H1 (cell line): ENCODE measurements at regions not wholly inside any gene's neighbourhood (a gene's known extent, or its start where the extent isn't known, plus 50 kb on each side); places are given as distances from the start of the nearest gene placed in this dataset.

Experiments
- BRCA1 ChIP-seq: IDR thresholded peaks from 2 replicates; pipeline ENCODE4 v1.6.1; 2012; ENCODE audit warnings: low read depth, low read length, improper control_type of control experiment
- CHD1 ChIP-seq: IDR thresholded peaks from 2 replicates; pipeline ENCODE4 v1.6.1; 2012; ENCODE audit warnings: low read depth, low read length, improper control_type of control experiment
- CHD2 ChIP-seq: IDR thresholded peaks from 2 replicates; pipeline ENCODE4 v1.6.1; 2012; ENCODE audit warnings: low read length, improper control_type of control experiment
- EP300 ChIP-seq, 2 experiments: IDR thresholded peaks; 1 replicate in 1 of 2; 2 replicates in 1 of 2; pipeline ENCODE4 v1.6.1; 2011 to 2012; ENCODE audit warnings: low read depth in 2 of 2, low read length in 2 of 2, mild to moderate bottlenecking in 2 of 2, borderline replicate concordance in 1 of 2, inconsistent platforms in 1 of 2, moderate library complexity in 1 of 2
- EZH2 ChIP-seq: fragments of 200-600 bp; sonication (generic); IDR thresholded peaks from 2 replicates; pipeline ENCODE4 v1.7.1; 2012; ENCODE audit warnings: low read depth, mild to moderate bottlenecking, moderate library complexity, low read length, inconsistent platforms; ENCODE audit not compliant: severe bottlenecking
- MAX ChIP-seq: IDR thresholded peaks from 2 replicates; pipeline ENCODE4 v1.6.1; 2012; ENCODE audit warnings: inconsistent platforms
- NANOG ChIP-seq: IDR thresholded peaks from 2 replicates; pipeline ENCODE4 v1.6.1; 2011; ENCODE audit warnings: low read length, low read depth, mild to moderate bottlenecking, inconsistent platforms; ENCODE audit not compliant: insufficient read depth, poor library complexity, severe bottlenecking
- POLR2A ChIP-seq, 2 experiments: IDR thresholded peaks; 1 replicate in 1 of 2; 2 replicates in 1 of 2; pipeline ENCODE4 v1.6.1; 2011; ENCODE audit warnings: low read depth in 2 of 2, low read length in 2 of 2, mild to moderate bottlenecking in 2 of 2; ENCODE audit errors: control extremely low read depth in 1 of 2
- RAD21 ChIP-seq, 2 experiments: IDR thresholded peaks in 1 of 2; conservative IDR thresholded peaks in 1 of 2; 2 replicates each; pipeline ENCODE4 v1.6.1; 2011; ENCODE audit warnings: low read depth in 2 of 2, low read length in 2 of 2, improper control_type of control experiment in 1 of 2, inconsistent platforms in 1 of 2, mild to moderate bottlenecking in 1 of 2, moderate library complexity in 1 of 2
- SIN3A ChIP-seq, 2 experiments: IDR thresholded peaks in 1 of 2; conservative IDR thresholded peaks in 1 of 2; 2 replicates each; pipeline ENCODE4 v1.6.1; 2011 to 2012; ENCODE audit warnings: low read length in 2 of 2, improper control_type of control experiment in 1 of 2, low read depth in 1 of 2, mild to moderate bottlenecking in 1 of 2
- SP1 ChIP-seq: IDR thresholded peaks from 2 replicates; pipeline ENCODE4 v1.6.1; 2011; ENCODE audit warnings: low read depth, low read length
- YY1 ChIP-seq: IDR thresholded peaks from 2 replicates; pipeline ENCODE4 v1.6.1; 2011; ENCODE audit warnings: low read depth, mild to moderate bottlenecking, low read length
- TF ChIP-seq, protein P1 (sequence below), 3 experiments: IDR thresholded peaks; 1 replicate in 2 of 3; 2 replicates in 1 of 3; pipeline versions ENCODE4 v1.5.1 to v1.6.1; 2011; ENCODE audit warnings: low read length in 3 of 3, mild to moderate bottlenecking in 3 of 3, inconsistent platforms in 2 of 3, low read depth in 1 of 3, moderate library complexity in 1 of 3; ENCODE audit not compliant: insufficient read depth in 1 of 3; ENCODE audit errors: control extremely low read depth in 1 of 3

DNA sequence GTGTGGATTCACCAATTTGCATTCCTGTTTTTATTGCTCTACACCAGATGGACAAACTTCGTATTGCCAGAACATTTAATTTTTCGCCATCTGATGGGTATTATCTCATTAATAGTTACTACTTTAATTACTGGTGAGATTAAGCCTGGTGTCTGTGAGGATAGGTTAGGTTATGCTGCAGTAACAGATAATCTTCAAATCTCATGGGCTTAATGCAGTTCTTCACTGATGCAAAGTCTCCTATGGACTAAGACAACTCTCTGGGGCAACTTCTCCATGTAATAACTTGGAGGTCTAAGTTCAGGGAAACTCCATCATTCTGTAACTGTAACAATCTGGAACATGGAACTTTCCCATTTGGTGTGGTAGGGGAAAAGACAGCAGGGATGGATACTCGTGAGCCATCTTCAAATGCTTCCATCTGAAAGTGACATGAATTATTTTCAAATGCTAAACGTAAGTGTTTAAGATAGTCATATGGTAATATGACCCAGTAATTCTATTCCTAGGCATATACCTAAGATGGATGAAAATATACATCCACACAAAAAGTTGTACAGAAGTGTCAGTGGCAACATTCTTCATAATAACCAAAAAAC is 111.6 kb downstream of the LEPR start:
- TF ChIP-seq SIN3A (conservative IDR thresholded peaks at IDR 0.05 in 1 of 2, IDR thresholded peaks at IDR 0.05 in 1 of 2; ENCODE audit: low read depth in 1 of 2, low read length in 2 of 2) = no peak
- TF ChIP-seq YY1 = no peak
- TF ChIP-seq EZH2 = no peak
- TF ChIP-seq, protein P1, sequence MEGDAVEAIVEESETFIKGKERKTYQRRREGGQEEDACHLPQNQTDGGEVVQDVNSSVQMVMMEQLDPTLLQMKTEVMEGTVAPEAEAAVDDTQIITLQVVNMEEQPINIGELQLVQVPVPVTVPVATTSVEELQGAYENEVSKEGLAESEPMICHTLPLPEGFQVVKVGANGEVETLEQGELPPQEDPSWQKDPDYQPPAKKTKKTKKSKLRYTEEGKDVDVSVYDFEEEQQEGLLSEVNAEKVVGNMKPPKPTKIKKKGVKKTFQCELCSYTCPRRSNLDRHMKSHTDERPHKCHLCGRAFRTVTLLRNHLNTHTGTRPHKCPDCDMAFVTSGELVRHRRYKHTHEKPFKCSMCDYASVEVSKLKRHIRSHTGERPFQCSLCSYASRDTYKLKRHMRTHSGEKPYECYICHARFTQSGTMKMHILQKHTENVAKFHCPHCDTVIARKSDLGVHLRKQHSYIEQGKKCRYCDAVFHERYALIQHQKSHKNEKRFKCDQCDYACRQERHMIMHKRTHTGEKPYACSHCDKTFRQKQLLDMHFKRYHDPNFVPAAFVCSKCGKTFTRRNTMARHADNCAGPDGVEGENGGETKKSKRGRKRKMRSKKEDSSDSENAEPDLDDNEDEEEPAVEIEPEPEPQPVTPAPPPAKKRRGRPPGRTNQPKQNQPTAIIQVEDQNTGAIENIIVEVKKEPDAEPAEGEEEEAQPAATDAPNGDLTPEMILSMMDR (IDR thresholded peaks at IDR 0.05; ENCODE audit: control extremely low read depth in 1 of 3, insufficient read depth in 1 of 3, low read depth in 1 of 3, low read length in 3 of 3) = no peak
- no peak for TF ChIP-seq EP300 (IDR thresholded peaks at IDR 0.05; ENCODE audit: borderline replicate concordance in 1 of 2, low read depth in 2 of 2, low read length in 2 of 2)
- no peak for TF ChIP-seq MAX
- no peak for TF ChIP-seq CHD1
- no peak for TF ChIP-seq SP1
- no peak for TF ChIP-seq BRCA1
- no peak for TF ChIP-seq POLR2A (IDR thresholded peaks at IDR 0.05; ENCODE audit: control extremely low read depth in 1 of 2, low read depth in 2 of 2, low read length in 2 of 2)
- TF ChIP-seq NANOG = no peak
- no peak for TF ChIP-seq CHD2
- TF ChIP-seq RAD21 (IDR thresholded peaks at IDR 0.05 in 1 of 2, conservative IDR thresholded peaks at IDR 0.05 in 1 of 2; ENCODE audit: low read depth in 2 of 2, low read length in 2 of 2) = no peak
